ENCODE measurements at regions not wholly inside any gene's neighbourhood (a gene's known extent, or its start where the extent isn't known, plus 50 kb on each side); places are given as distances from the start of the nearest gene placed in this dataset.

- TF ChIP-seq SP2 (tag by site-specific recombination; IDR thresholded peaks at IDR 0.05) (no peak), ZNF530 (tag by site-specific recombination; IDR thresholded peaks at IDR 0.05; ENCODE audit: low read depth) (no peak), KLF10 (tag by site-specific recombination; IDR thresholded peaks at IDR 0.05) (no peak), ZNF776 (tag by site-specific recombination; IDR thresholded peaks at IDR 0.05; ENCODE audit: borderline replicate concordance) (no peak), IKZF3 (tag by site-specific recombination; IDR thresholded peaks at IDR 0.05) (no peak), ZNF76 (tag by site-specific recombination; IDR thresholded peaks at IDR 0.05; ENCODE audit: borderline replicate concordance, low read depth) (no peak), ZNF366 (tag by site-specific recombination; conservative IDR thresholded peaks at IDR 0.05) (no peak), ATF2 (tag by site-specific recombination; IDR thresholded peaks at IDR 0.05; ENCODE audit: low read depth) (no peak), ZNF664 (tag by site-specific recombination; IDR thresholded peaks at IDR 0.05) (no peak), ZNF510 (tag by site-specific recombination; IDR thresholded peaks at IDR 0.05; ENCODE audit: insufficient replicate concordance) (no peak), ZNF239 (tag by site-specific recombination; IDR thresholded peaks at IDR 0.05) (no peak), ZNF629 (tag by site-specific recombination; IDR thresholded peaks at IDR 0.05) (no peak), ZNF148 (tag by site-specific recombination; IDR thresholded peaks at IDR 0.05; ENCODE audit: borderline replicate concordance) (no peak), ZFP3 (tag by site-specific recombination; IDR thresholded peaks at IDR 0.05; ENCODE audit: low read depth) (no peak), KLF7 (tag by site-specific recombination; IDR thresholded peaks at IDR 0.05; ENCODE audit: borderline replicate concordance) (no peak)
- Histone ChIP-seq H3K9me3 (ENCODE audit: control insufficient read depth, insufficient read depth, low read depth, low read length) (no peaks in the 10 kb centered on the region), H3K4me3 (ENCODE audit: low read depth, low read length) (no peak overlapping the region), H3K27ac (ENCODE audit: extremely low read depth, low read depth, low read length) (no peak overlapping the region), H3K4me1 (ENCODE audit: control insufficient read depth, insufficient read depth, low read length) (no peaks in the 10 kb centered on the region), H3K36me3 (ENCODE audit: control insufficient read depth in 2 of 2, insufficient read depth in 1 of 2, low read length in 2 of 2) (no peaks in the 10 kb centered on the region)
- CTCF ChIA-PET, result no interaction called here
- POLR2A ChIA-PET, result no interaction called here
These were observed 260.1 kb upstream of the SORCS1 start for GRCh38 chr10:107424628-107425027.

GRCh38 chr10:107423903-107424302 is 259.4 kb upstream of the SORCS1 start:
- H3K36me3 ChIP-seq (ENCODE audit: control insufficient read depth in 2 of 2, insufficient read depth in 1 of 2, low read length in 2 of 2), result no peaks in the 10 kb centered on the region
- H3K9me3 ChIP-seq (ENCODE audit: control insufficient read depth, insufficient read depth, low read depth, low read length), result no peaks in the 10 kb centered on the region
- no peak overlapping the region for H3K4me3 ChIP-seq (ENCODE audit: low read depth, low read length)
- ChIA-PET CTCF (no interaction called here), POLR2A (no interaction called here)
- TF ChIP-seq GLIS2 (tag by site-specific recombination; IDR thresholded peaks at IDR 0.05) (no peak), PRDM6 (tag by site-specific recombination; IDR thresholded peaks at IDR 0.05) (no peak)
- no peaks in the 10 kb centered on the region for H3K4me1 ChIP-seq (ENCODE audit: control insufficient read depth, insufficient read depth, low read length)
- no peak overlapping the region for H3K27ac ChIP-seq (ENCODE audit: extremely low read depth, low read depth, low read length)

- ChIA-PET POLR2A (no interaction called here), CTCF (interaction anchor here (0.6 kb wide), 1 partner anchor 542 kb away, joined by 3 read pairs; no protein-coding TSS in a partner anchor)
- H3K9me3 ChIP-seq (ENCODE audit: control insufficient read depth, insufficient read depth, low read depth, low read length), result no peaks in the 10 kb centered on the region
- H3K36me3 ChIP-seq (ENCODE audit: control insufficient read depth in 2 of 2, insufficient read depth in 1 of 2, low read length in 2 of 2), result no peaks in the 10 kb centered on the region
- H3K4me1 ChIP-seq (ENCODE audit: control insufficient read depth, insufficient read depth, low read length), result no peaks in the 10 kb centered on the region
- H3K27ac ChIP-seq (ENCODE audit: extremely low read depth, low read depth, low read length), result no peak overlapping the region
- no peak overlapping the region for H3K4me3 ChIP-seq (ENCODE audit: low read depth, low read length)
- TF ChIP-seq PRDM6 (tag by site-specific recombination; IDR thresholded peaks at IDR 0.05) (no peak), ZNF777 (tag by site-specific recombination; IDR thresholded peaks at IDR 0.05; ENCODE audit: borderline replicate concordance) (no peak), ZNF518A (tag by site-specific recombination; conservative IDR thresholded peaks at IDR 0.05; ENCODE audit: low read depth) (no peak), SP7 (tag by site-specific recombination; IDR thresholded peaks at IDR 0.05) (no peak)
These were observed 258.2 kb upstream of the SORCS1 start for GRCh38 chr10:107422681-107423080.
